ENCODE measurements at regions not wholly inside any gene's neighbourhood (a gene's known extent, or its start where the extent isn't known, plus 50 kb on each side); places are given as distances from the start of the nearest gene placed in this dataset.

DNA sequence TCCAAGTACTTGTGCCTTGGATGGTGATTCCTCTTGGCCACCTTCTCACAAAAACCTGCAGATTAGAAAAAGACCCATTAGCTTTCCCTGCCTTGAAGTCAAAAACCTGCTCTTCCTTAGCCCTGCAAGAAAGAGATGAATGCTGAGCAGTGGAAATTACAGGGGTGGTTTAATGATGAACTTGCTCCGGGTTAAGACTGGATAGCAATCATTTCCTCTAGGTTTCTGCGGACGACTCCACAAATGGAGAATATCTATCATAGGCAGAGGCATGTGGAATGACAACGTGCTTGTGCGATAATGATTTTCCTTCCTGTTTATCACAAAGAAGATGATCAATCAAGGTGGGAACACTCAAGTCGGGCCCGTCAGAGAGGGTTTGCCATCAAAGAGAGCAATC lies 201.2 kb upstream of the ERCC4 start:
- Histone ChIP-seq H3K4me1 (ENCODE audit: control insufficient read depth in 4 of 4, insufficient read depth in 4 of 4, low read length in 3 of 4) (no peaks in the 10 kb centered on the region), H3K27me3 (ENCODE audit: control insufficient read depth in 4 of 4, insufficient read depth in 4 of 4, low read length in 3 of 4) (no peaks in the 10 kb centered on the region), H3K27ac (ENCODE audit: low read depth in 1 of 2, low read length in 2 of 2) (no peak overlapping the region), H3K9ac (ENCODE audit: low read depth in 1 of 2, low read length in 2 of 2) (no peak overlapping the region), H3K36me3 (ENCODE audit: control insufficient read depth in 4 of 4, insufficient read depth in 3 of 4, low read depth in 1 of 4, low read length in 3 of 4) (no peaks in the 10 kb centered on the region), H3K9me3 (ENCODE audit: control insufficient read depth in 4 of 4, low read length in 3 of 4) (no peaks in the 10 kb centered on the region), H3K4me3 (ENCODE audit: low read depth in 1 of 3, low read length in 3 of 3) (no peak overlapping the region)
- TF ChIP-seq, protein P1, sequence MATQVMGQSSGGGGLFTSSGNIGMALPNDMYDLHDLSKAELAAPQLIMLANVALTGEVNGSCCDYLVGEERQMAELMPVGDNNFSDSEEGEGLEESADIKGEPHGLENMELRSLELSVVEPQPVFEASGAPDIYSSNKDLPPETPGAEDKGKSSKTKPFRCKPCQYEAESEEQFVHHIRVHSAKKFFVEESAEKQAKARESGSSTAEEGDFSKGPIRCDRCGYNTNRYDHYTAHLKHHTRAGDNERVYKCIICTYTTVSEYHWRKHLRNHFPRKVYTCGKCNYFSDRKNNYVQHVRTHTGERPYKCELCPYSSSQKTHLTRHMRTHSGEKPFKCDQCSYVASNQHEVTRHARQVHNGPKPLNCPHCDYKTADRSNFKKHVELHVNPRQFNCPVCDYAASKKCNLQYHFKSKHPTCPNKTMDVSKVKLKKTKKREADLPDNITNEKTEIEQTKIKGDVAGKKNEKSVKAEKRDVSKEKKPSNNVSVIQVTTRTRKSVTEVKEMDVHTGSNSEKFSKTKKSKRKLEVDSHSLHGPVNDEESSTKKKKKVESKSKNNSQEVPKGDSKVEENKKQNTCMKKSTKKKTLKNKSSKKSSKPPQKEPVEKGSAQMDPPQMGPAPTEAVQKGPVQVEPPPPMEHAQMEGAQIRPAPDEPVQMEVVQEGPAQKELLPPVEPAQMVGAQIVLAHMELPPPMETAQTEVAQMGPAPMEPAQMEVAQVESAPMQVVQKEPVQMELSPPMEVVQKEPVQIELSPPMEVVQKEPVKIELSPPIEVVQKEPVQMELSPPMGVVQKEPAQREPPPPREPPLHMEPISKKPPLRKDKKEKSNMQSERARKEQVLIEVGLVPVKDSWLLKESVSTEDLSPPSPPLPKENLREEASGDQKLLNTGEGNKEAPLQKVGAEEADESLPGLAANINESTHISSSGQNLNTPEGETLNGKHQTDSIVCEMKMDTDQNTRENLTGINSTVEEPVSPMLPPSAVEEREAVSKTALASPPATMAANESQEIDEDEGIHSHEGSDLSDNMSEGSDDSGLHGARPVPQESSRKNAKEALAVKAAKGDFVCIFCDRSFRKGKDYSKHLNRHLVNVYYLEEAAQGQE (IDR thresholded peaks at IDR 0.05) = no peak
- TF ChIP-seq, protein P2, sequence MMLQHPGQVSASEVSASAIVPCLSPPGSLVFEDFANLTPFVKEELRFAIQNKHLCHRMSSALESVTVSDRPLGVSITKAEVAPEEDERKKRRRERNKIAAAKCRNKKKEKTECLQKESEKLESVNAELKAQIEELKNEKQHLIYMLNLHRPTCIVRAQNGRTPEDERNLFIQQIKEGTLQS (IDR thresholded peaks at IDR 0.05) = no peak
- TF ChIP-seq FOXA1 (IDR thresholded peaks at IDR 0.05) (no peak), RXRA (IDR thresholded peaks at IDR 0.05) (no peak), YY1 (IDR thresholded peaks at IDR 0.05) (no peak), HNF4G (IDR thresholded peaks at IDR 0.05) (no peak), FOXA2 (IDR thresholded peaks at IDR 0.05) (no peak)
- TF ChIP-seq, protein P3, sequence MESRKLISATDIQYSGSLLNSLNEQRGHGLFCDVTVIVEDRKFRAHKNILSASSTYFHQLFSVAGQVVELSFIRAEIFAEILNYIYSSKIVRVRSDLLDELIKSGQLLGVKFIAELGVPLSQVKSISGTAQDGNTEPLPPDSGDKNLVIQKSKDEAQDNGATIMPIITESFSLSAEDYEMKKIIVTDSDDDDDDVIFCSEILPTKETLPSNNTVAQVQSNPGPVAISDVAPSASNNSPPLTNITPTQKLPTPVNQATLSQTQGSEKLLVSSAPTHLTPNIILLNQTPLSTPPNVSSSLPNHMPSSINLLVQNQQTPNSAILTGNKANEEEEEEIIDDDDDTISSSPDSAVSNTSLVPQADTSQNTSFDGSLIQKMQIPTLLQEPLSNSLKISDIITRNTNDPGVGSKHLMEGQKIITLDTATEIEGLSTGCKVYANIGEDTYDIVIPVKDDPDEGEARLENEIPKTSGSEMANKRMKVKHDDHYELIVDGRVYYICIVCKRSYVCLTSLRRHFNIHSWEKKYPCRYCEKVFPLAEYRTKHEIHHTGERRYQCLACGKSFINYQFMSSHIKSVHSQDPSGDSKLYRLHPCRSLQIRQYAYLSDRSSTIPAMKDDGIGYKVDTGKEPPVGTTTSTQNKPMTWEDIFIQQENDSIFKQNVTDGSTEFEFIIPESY (IDR thresholded peaks at IDR 0.05) = no peak
- 67% methylated on average over 7 of the region's 7 CpGs for WGBS
- no peak for DNase-seq (ENCODE audit: low spot score)

DNA sequence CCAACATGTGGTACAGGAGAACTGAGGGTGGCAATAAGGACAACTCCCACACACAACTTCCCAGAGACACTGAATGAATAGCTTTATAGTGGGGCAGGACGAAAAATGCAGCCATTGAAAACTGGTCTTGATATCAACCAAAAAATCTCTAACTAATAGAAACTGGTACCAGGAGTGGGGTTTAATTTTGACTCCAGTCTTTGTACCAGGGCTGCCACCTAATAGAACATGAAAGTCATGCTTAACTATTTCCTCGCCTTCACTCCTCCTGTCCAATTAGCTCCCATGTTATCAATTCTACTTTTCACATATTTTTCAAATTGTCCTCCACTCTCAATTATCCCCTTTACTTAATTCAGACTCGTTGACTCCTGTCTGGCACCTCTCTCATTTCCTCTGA lies 192.0 kb upstream of the ERCC4 start:
- Histone ChIP-seq H3K9ac (ENCODE audit: low read depth in 1 of 2, low read length in 2 of 2) (no peak overlapping the region), H3K27ac (ENCODE audit: low read depth in 1 of 2, low read length in 2 of 2) (no peak overlapping the region), H3K4me3 (ENCODE audit: low read depth in 1 of 3, low read length in 3 of 3) (no peak overlapping the region), H3K4me1 (ENCODE audit: control insufficient read depth in 4 of 4, insufficient read depth in 4 of 4, low read length in 3 of 4) (no peaks in the 10 kb centered on the region), H3K9me3 (ENCODE audit: control insufficient read depth in 4 of 4, low read length in 3 of 4) (peaks cover 4 to 16% (median 7%) of the 10 kb centered on the region in 4 donors), H3K36me3 (ENCODE audit: control insufficient read depth in 4 of 4, insufficient read depth in 3 of 4, low read depth in 1 of 4, low read length in 3 of 4) (no peaks in the 10 kb centered on the region), H3K27me3 (ENCODE audit: control insufficient read depth in 4 of 4, insufficient read depth in 4 of 4, low read length in 3 of 4) (no peaks in the 10 kb centered on the region)
- TF ChIP-seq FOXA1 (IDR thresholded peaks at IDR 0.05) (no peak), GABPA (IDR thresholded peaks at IDR 0.05 in 1 of 2, conservative IDR thresholded peaks at IDR 0.05 in 1 of 2) (no peak), RAD21 (IDR thresholded peaks at IDR 0.05) (no peak), TAF1 (conservative IDR thresholded peaks at IDR 0.05) (no peak), RXRA (IDR thresholded peaks at IDR 0.05) (no peak), EGR1 (IDR thresholded peaks at IDR 0.05; ENCODE audit: low read depth in 2 of 2) (no peak), FOXA2 (IDR thresholded peaks at IDR 0.05) (no peak)
- TF ChIP-seq, protein P3 (IDR thresholded peaks at IDR 0.05) = no peak
- TF ChIP-seq, protein P2 (IDR thresholded peaks at IDR 0.05) = no peak
- WGBS = 61% methylated on average over 3 of the region's 3 CpGs
- DNase-seq (ENCODE audit: low spot score) = no peak

Data from liver (tissue), 7 donors.